OCI-LY1 (cell line): ENCODE measurements at regions not wholly inside any gene's neighbourhood (a gene's known extent, or its start where the extent isn't known, plus 50 kb on each side); places are given as distances from the start of the nearest gene placed in this dataset.

Source experiments
- CTCF ChIP-seq: fragments of 200-600 bp; sonication (generic), shearing (Covaris generic); IDR thresholded peaks from 2 replicates; pipeline ENCODE4 v1.5.1; 2017; ENCODE audit warnings: mild to moderate bottlenecking, antibody characterized with exemption, low read length, moderate library complexity, mixed read lengths
- EZH2 ChIP-seq: fragments of 200-600 bp; sonication (generic), shearing (Covaris generic); IDR thresholded peaks from 2 replicates; pipeline ENCODE4 v1.8.0; 2017; ENCODE audit warnings: borderline replicate concordance, mixed run types, mild to moderate bottlenecking, antibody characterized with exemption, low read length, moderate library complexity, mixed read lengths

GRCh38 chr2:238606311-238606710, 179.6 kb downstream of the ASB1 start:
- TF ChIP-seq CTCF (no peak), EZH2 (no peak)
